Stimulated activated CD4-positive, alpha-beta T cell treated with anti-CD3 and anti-CD28 coated beads, Interleukin-12 subunit alpha, Interleukin-12 subunit beta, amount 100 ng/mL, for 24 hours (primary cell): ENCODE measurements at regions not wholly inside any gene's neighbourhood (a gene's known extent, or its start where the extent isn't known, plus 50 kb on each side); places are given as distances from the start of the nearest gene placed in this dataset.

Experiments
- DNase-seq, 2 experiments: peaks; one replicate each; pipeline ENCODE4 v3.0.0-alpha.2; 2020; ENCODE audit warnings: low read depth in 2 of 2

- no peak for DNase-seq
Observed at GRCh38 chr13:73937441-73937840, 196.8 kb downstream of the KLF12 start.

GRCh38 chr13:73935991-73936390 lies 198.2 kb downstream of the KLF12 start:
- no peak for DNase-seq

- DNase-seq = no peak
Observed at GRCh38 chr13:73934771-73935170, 199.4 kb downstream of the KLF12 start.

- no peak for DNase-seq
Observed at GRCh38 chr13:73934215-73934641, 200.0 kb downstream of the KLF12 start.

- no peak for DNase-seq
Observed at GRCh38 chr13:73933795-73934194, 200.4 kb downstream of the KLF12 start.

GRCh38 chr13:73932091-73932490 lies 202.1 kb downstream of the KLF12 start:
- no peak for DNase-seq

GRCh38 chr13:73929287-73929932 lies 204.8 kb downstream of the KLF12 start:
- no peak for DNase-seq

- DNase-seq = no peak
Observed at GRCh38 chr13:73924607-73925006, 209.6 kb downstream of the KLF12 start.

GRCh38 chr13:73922493-73923393 lies 211.5 kb downstream of the KLF12 start:
- no peak for DNase-seq

GRCh38 chr13:73918691-73919090 lies 215.5 kb downstream of the KLF12 start:
- DNase-seq = no peak

GRCh38 chr13:73913751-73914518 lies 220.3 kb downstream of the KLF12 start:
- no peak for DNase-seq

- DNase-seq = no peak
Observed at GRCh38 chr13:73913079-73913740, 221.0 kb downstream of the KLF12 start.

- no peak for DNase-seq
Observed at GRCh38 chr13:73911361-73911760, 222.8 kb downstream of the KLF12 start.

GRCh38 chr13:73910733-73911132 lies 223.5 kb downstream of the KLF12 start:
- DNase-seq = no peak

- DNase-seq = no peak
Observed at GRCh38 chr13:73908809-73909208, 225.4 kb downstream of the KLF12 start.

- DNase-seq = no peak
Observed at GRCh38 chr13:73904625-73905024, 229.6 kb downstream of the KLF12 start.

GRCh38 chr13:73903561-73903960 lies 230.6 kb downstream of the KLF12 start:
- DNase-seq = no peak

GRCh38 chr13:73902847-73903246 lies 231.4 kb downstream of the KLF12 start:
- no peak for DNase-seq

- no peak for DNase-seq
Observed at GRCh38 chr13:73902296-73902695, 231.9 kb downstream of the KLF12 start.

GRCh38 chr13:73901324-73902068 lies 232.7 kb downstream of the KLF12 start:
- no peak for DNase-seq

GRCh38 chr13:73900591-73900990 lies 233.6 kb downstream of the KLF12 start:
- no peak for DNase-seq
